GM10248 (cell line): ENCODE measurements at regions not wholly inside any gene's neighbourhood (a gene's known extent, or its start where the extent isn't known, plus 50 kb on each side); places are given as distances from the start of the nearest gene placed in this dataset.

Experiments used
- CTCF ChIA-PET: fragments of 300-600 bp; sonication (Branson Sonifier 250); formaldehyde crosslinking; extraction: SDS; loops from one replicate; lab custom pipeline; 2021; ENCODE audit warnings: antibody characterized with exemption; lab: Yijun Ruan, JAX
- POLR2A ChIA-PET: fragments of 350-650 bp; sonication (Branson Sonifier 250); formaldehyde crosslinking; extraction: SDS; loops from one replicate; lab custom pipeline; 2020; ENCODE audit warnings: antibody characterized with exemption; lab: Yijun Ruan, JAX
- DNase-seq: peaks from one replicate; pipeline ENCODE4 v3.0.0; 2012; ENCODE audit errors: extremely low spot score
- CTCF ChIP-seq: IDR thresholded peaks from 2 replicates; pipeline ENCODE4 v1.5.1; 2012; ENCODE audit warnings: mild to moderate bottlenecking, low read depth; ENCODE audit errors: extremely low read depth, missing control alignments, control extremely low read depth

- ChIA-PET POLR2A (no interaction called here), CTCF (no interaction called here)
- no peak for DNase-seq
- TF ChIP-seq CTCF: no peak
Measured at GRCh38 chr16:63913290-63913689, 1208.6 kb downstream of the CDH11 start.

GRCh38 chr16:63907251-63907650, 1214.6 kb downstream of the CDH11 start:
- ChIA-PET CTCF (interaction anchor here (1.1 kb wide), 1 partner anchor 9 kb away, joined by 4 read pairs; no protein-coding TSS in a partner anchor), POLR2A (no interaction called here)
- no peak for DNase-seq
- no peak for TF ChIP-seq CTCF

- ChIA-PET POLR2A (no interaction called here), CTCF (no interaction called here)
- DNase-seq: no peak
- TF ChIP-seq CTCF: no peak
Measured at GRCh38 chr16:63904930-63905329, 1216.9 kb downstream of the CDH11 start.

- ChIA-PET CTCF (no interaction called here), POLR2A (no interaction called here)
Measured at GRCh38 chr16:63904182-63904581, 1217.7 kb downstream of the CDH11 start.

GRCh38 chr16:63896383-63897109, 1225.3 kb downstream of the CDH11 start:
- ChIA-PET CTCF (interaction anchor here (1.4 to 1.5 kb wide), 2 partner anchors 10 to 15 kb away, joined by 4 read pairs; no protein-coding TSS in a partner anchor), POLR2A (no interaction called here)
- DNase-seq: no peak
- no peak for TF ChIP-seq CTCF

More at GRCh38 chr16:63904182-63904581, 1217.7 kb downstream of the CDH11 start:
- TF ChIP-seq CTCF: no peak
- DNase-seq: no peak

GRCh38 chr16:63890723-63891122, 1231.1 kb downstream of the CDH11 start:
- POLR2A ChIA-PET: no interaction called here
- CTCF ChIA-PET: no interaction called here
- TF ChIP-seq CTCF: no peak
- no peak for DNase-seq
